PC-3 (cell line): ENCODE measurements at regions not wholly inside any gene's neighbourhood (a gene's known extent, or its start where the extent isn't known, plus 50 kb on each side); places are given as distances from the start of the nearest gene placed in this dataset.

Experiments
- EZH2 ChIP-seq: fragments of 300-600 bp; sonication (generic); IDR thresholded peaks from one replicate; pipeline ENCODE4 v1.6.1; 2017; ENCODE audit warnings: antibody characterized with exemption, mild to moderate bottlenecking, low read length; ENCODE audit not compliant: unreplicated experiment
- EZH2phosphoT487 ChIP-seq: fragments of 300-600 bp; sonication (generic); IDR thresholded peaks from 2 replicates; pipeline ENCODE4 v1.6.1; 2018; ENCODE audit warnings: mild to moderate bottlenecking, antibody characterized with exemption, low read length, borderline replicate concordance
- TF ChIP-seq, protein P1 (sequence below): fragments of 300-600 bp; sonication (generic); conservative IDR thresholded peaks from 2 replicates; pipeline ENCODE4 v1.5.1; 2017; ENCODE audit warnings: antibody characterized with exemption, low read depth, mild to moderate bottlenecking, low read length

GRCh38 chr2:12657560-12657959 lies 59.2 kb upstream of the TRIB2 start:
- TF ChIP-seq, protein P1, sequence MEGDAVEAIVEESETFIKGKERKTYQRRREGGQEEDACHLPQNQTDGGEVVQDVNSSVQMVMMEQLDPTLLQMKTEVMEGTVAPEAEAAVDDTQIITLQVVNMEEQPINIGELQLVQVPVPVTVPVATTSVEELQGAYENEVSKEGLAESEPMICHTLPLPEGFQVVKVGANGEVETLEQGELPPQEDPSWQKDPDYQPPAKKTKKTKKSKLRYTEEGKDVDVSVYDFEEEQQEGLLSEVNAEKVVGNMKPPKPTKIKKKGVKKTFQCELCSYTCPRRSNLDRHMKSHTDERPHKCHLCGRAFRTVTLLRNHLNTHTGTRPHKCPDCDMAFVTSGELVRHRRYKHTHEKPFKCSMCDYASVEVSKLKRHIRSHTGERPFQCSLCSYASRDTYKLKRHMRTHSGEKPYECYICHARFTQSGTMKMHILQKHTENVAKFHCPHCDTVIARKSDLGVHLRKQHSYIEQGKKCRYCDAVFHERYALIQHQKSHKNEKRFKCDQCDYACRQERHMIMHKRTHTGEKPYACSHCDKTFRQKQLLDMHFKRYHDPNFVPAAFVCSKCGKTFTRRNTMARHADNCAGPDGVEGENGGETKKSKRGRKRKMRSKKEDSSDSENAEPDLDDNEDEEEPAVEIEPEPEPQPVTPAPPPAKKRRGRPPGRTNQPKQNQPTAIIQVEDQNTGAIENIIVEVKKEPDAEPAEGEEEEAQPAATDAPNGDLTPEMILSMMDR: no peak
- TF ChIP-seq EZH2phosphoT487 (no peak), EZH2 (no peak)
